ENCODE measurements at regions not wholly inside any gene's neighbourhood (a gene's known extent, or its start where the extent isn't known, plus 50 kb on each side); places are given as distances from the start of the nearest gene placed in this dataset.

DNA sequence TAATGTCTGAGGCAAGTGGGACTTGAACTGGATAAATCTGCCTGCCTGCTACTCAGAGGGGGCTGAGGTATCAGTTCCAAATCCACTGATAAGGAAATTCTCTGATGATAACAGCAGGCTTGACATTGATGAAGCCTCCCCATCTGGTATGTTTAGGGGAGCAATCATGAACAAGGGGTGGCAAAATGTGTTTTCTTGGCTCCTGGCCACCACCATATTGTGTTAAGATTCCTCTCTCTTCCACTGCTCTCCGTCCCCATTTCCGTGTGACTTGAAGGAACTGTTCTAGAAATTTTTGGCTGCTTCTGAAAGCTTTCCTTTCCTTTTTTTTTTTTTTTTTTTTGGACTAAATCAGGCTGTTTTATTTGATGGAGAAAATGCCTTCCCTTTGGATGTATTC lies 335.3 kb upstream of the NRSN1 start:
- TF ChIP-seq POLR2A (IDR thresholded peaks at IDR 0.05), result no peak
- no peak for TF ChIP-seq CTCF (IDR thresholded peaks at IDR 0.05)

Data from thyroid gland (tissue), 4 donors.